Testis (tissue), 2 donors: ENCODE measurements at regions not wholly inside any gene's neighbourhood (a gene's known extent, or its start where the extent isn't known, plus 50 kb on each side); places are given as distances from the start of the nearest gene placed in this dataset.

ENCODE experiments used
- POLR2A ChIP-seq: fragments of 450-650 bp; IDR thresholded peaks from one replicate; pipeline ENCODE4 v1.6.1; 2017; ENCODE audit warnings: antibody characterized with exemption, mild to moderate bottlenecking, moderate library complexity
- TF ChIP-seq, protein P1 (sequence below), 3 experiments: fragments of 450-650 bp in 2 of 3; fragments of 200-600 bp in 1 of 3; sonication (generic) in 1 of 3; IDR thresholded peaks; one replicate each; pipeline ENCODE4 v1.5.1; 2016 to 2019; ENCODE audit warnings: antibody characterized with exemption in 3 of 3, mild to moderate bottlenecking in 2 of 3, moderate library complexity in 1 of 3

DNA sequence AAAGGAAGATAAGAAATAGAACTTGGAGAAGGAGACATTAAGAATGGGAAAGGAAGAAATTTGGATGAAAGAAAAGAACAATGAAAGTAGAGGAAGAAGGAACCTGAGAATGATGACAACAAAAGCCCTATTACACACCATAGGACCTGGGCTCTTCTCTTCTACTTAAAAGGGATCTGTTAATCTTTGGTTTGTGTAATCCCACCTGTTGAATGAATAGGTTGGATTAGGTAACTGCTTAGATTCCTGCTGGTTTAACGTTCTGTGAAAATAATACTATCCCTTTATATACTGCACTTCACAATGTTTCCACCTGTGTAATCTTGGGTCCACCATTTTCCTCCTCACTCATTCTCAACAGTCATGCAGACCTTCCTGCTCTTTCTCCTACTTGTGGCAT lies 157.8 kb upstream of the ATP10B start:
- TF ChIP-seq, protein P1, sequence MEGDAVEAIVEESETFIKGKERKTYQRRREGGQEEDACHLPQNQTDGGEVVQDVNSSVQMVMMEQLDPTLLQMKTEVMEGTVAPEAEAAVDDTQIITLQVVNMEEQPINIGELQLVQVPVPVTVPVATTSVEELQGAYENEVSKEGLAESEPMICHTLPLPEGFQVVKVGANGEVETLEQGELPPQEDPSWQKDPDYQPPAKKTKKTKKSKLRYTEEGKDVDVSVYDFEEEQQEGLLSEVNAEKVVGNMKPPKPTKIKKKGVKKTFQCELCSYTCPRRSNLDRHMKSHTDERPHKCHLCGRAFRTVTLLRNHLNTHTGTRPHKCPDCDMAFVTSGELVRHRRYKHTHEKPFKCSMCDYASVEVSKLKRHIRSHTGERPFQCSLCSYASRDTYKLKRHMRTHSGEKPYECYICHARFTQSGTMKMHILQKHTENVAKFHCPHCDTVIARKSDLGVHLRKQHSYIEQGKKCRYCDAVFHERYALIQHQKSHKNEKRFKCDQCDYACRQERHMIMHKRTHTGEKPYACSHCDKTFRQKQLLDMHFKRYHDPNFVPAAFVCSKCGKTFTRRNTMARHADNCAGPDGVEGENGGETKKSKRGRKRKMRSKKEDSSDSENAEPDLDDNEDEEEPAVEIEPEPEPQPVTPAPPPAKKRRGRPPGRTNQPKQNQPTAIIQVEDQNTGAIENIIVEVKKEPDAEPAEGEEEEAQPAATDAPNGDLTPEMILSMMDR (IDR thresholded peaks at IDR 0.05), result no peak
- no peak for TF ChIP-seq POLR2A
